ENCODE measurements at regions not wholly inside any gene's neighbourhood (a gene's known extent, or its start where the extent isn't known, plus 50 kb on each side); places are given as distances from the start of the nearest gene placed in this dataset.

DNA sequence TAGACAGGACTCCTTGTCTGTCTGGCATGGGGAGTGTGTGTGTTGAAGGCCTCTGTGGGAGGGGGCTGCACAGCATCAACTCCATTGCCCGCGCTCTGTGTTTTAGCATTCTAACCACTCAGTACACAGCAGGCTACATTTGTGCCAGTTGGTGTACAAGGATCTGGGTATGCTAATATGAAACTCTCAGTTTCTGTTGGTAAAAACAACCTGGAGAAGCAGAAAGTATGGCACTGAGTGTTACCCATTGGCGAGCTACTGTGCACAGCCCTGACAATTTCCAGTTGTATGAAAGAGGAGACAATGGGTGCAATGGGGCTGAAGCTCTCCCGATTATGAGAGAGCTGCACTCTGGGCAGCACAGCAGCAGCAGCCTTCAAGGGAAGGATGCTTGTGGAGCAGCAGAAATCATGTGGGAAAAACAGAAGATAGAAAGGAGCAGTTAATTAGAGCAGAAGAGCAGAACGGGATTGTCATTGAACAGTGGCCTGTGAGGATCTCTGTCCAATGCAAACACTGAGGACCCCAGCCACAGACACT lies 443.6 kb downstream of the CBLN2 start:
- TF ChIP-seq, protein P1, sequence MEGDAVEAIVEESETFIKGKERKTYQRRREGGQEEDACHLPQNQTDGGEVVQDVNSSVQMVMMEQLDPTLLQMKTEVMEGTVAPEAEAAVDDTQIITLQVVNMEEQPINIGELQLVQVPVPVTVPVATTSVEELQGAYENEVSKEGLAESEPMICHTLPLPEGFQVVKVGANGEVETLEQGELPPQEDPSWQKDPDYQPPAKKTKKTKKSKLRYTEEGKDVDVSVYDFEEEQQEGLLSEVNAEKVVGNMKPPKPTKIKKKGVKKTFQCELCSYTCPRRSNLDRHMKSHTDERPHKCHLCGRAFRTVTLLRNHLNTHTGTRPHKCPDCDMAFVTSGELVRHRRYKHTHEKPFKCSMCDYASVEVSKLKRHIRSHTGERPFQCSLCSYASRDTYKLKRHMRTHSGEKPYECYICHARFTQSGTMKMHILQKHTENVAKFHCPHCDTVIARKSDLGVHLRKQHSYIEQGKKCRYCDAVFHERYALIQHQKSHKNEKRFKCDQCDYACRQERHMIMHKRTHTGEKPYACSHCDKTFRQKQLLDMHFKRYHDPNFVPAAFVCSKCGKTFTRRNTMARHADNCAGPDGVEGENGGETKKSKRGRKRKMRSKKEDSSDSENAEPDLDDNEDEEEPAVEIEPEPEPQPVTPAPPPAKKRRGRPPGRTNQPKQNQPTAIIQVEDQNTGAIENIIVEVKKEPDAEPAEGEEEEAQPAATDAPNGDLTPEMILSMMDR (IDR thresholded peaks at IDR 0.05; ENCODE audit: borderline replicate concordance, extremely low read depth, low read length, poor library complexity, severe bottlenecking) = no peak
- no peak for TF ChIP-seq EZH2 (IDR thresholded peaks at IDR 0.05; ENCODE audit: borderline replicate concordance, low read depth, low read length, severe bottlenecking)
